H9 (cell line): ENCODE measurements at regions not wholly inside any gene's neighbourhood (a gene's known extent, or its start where the extent isn't known, plus 50 kb on each side); places are given as distances from the start of the nearest gene placed in this dataset.

ENCODE experiments used
- DNase-seq: peaks from one replicate; pipeline ENCODE4 v3.0.0-alpha.2; 2017
- H2AFZ ChIP-seq: one replicate; pipeline ENCODE4 v1.6.1; 2013; ENCODE audit warnings: mild to moderate bottlenecking, low read length, control low read depth, moderate library complexity
- H2AK5ac ChIP-seq: 2 replicates; pipeline ENCODE4 v1.6.1; 2013; ENCODE audit warnings: low read length, control low read depth, mixed read lengths; ENCODE audit not compliant: insufficient read length
- H2BK120ac ChIP-seq: one replicate; pipeline ENCODE4 v1.6.1; 2013; ENCODE audit warnings: low read depth, mild to moderate bottlenecking, low read length, control low read depth, inconsistent platforms; ENCODE audit not compliant: poor library complexity, severe bottlenecking
- H2BK12ac ChIP-seq: 2 replicates; pipeline ENCODE4 v1.6.1; 2013; ENCODE audit warnings: low read length, control low read depth, mixed read lengths, low read depth; ENCODE audit not compliant: insufficient read length
- H2BK15ac ChIP-seq: 2 replicates; pipeline ENCODE4 v1.6.1; 2013; ENCODE audit warnings: low read depth, low read length, control low read depth
- H2BK20ac ChIP-seq: one replicate; pipeline ENCODE4 v1.6.1; 2013; ENCODE audit warnings: low read depth, mild to moderate bottlenecking, low read length, control low read depth, inconsistent platforms; ENCODE audit not compliant: poor library complexity, severe bottlenecking
- H2BK5ac ChIP-seq: 2 replicates; pipeline ENCODE4 v1.6.1; 2013; ENCODE audit warnings: low read length, control low read depth, mixed read lengths; ENCODE audit not compliant: insufficient read length
- H3K14ac ChIP-seq: 2 replicates; pipeline ENCODE4 v1.6.1; 2013; ENCODE audit warnings: low read length, control low read depth; ENCODE audit not compliant: insufficient read depth
- H3K18ac ChIP-seq: 2 replicates; pipeline ENCODE4 v1.6.1; 2013; ENCODE audit warnings: low read depth, mild to moderate bottlenecking, mixed read lengths, low read length, control low read depth; ENCODE audit not compliant: insufficient read length
- H3K23ac ChIP-seq: 2 replicates; pipeline ENCODE4 v1.6.1; 2013; ENCODE audit warnings: low read length, control low read depth, mixed read lengths, low read depth; ENCODE audit not compliant: insufficient read length
- H3K23me2 ChIP-seq: 2 replicates; pipeline ENCODE4 v1.6.1; 2013; ENCODE audit warnings: low read depth, mild to moderate bottlenecking, mixed read lengths, low read length, control low read depth; ENCODE audit not compliant: insufficient read length, poor library complexity, severe bottlenecking
- H3K27ac ChIP-seq: 2 replicates; pipeline ENCODE4 v1.5.1; 2013; ENCODE audit warnings: low read length, control low read depth, mixed read lengths, low read depth; ENCODE audit not compliant: insufficient read length
- H3K27me3 ChIP-seq: 2 replicates; pipeline ENCODE4 v1.6.1; 2013; ENCODE audit warnings: low read length, control low read depth, inconsistent platforms; ENCODE audit not compliant: insufficient read depth
- H3K4ac ChIP-seq: 2 replicates; pipeline ENCODE4 v1.6.1; 2013; ENCODE audit warnings: low read depth, mild to moderate bottlenecking, control low read depth, inconsistent platforms, low read length, moderate library complexity
- H3K4me1 ChIP-seq: 2 replicates; pipeline ENCODE4 v1.6.1; 2013; ENCODE audit warnings: low read length, control low read depth, inconsistent platforms; ENCODE audit not compliant: insufficient read depth
- H3K4me2 ChIP-seq: 2 replicates; pipeline ENCODE4 v1.6.1; 2013; ENCODE audit warnings: low read length, control low read depth, mixed read lengths; ENCODE audit not compliant: insufficient read length, insufficient read depth
- H3K56ac ChIP-seq: 2 replicates; pipeline ENCODE4 v1.6.1; 2013; ENCODE audit warnings: low read depth, mild to moderate bottlenecking, mixed read lengths, low read length, control low read depth; ENCODE audit not compliant: insufficient read length
- H3K79me1 ChIP-seq: 2 replicates; pipeline ENCODE4 v1.6.1; 2013; ENCODE audit warnings: low read depth, mild to moderate bottlenecking, moderate library complexity, low read length, control low read depth, inconsistent platforms; ENCODE audit not compliant: insufficient read depth, poor library complexity, severe bottlenecking
- H3K79me2 ChIP-seq: 2 replicates; pipeline ENCODE4 v1.6.1; 2013; ENCODE audit warnings: low read length, control low read depth, inconsistent platforms; ENCODE audit not compliant: insufficient read depth
- H3K9ac ChIP-seq: 2 replicates; pipeline ENCODE4 v1.6.1; 2013; ENCODE audit warnings: low read length, control low read depth, mixed read lengths; ENCODE audit not compliant: insufficient read length; ENCODE audit errors: extremely low read depth
- H3K9me3 ChIP-seq: one replicate; pipeline ENCODE4 v1.6.1; 2013; ENCODE audit warnings: low read depth, low read length, inconsistent platforms; ENCODE audit not compliant: control insufficient read depth
- H3T11ph ChIP-seq: one replicate; pipeline ENCODE4 v1.6.1; 2013; ENCODE audit warnings: mild to moderate bottlenecking, low read length, control low read depth, inconsistent platforms
- H4K20me1 ChIP-seq: one replicate; pipeline ENCODE4 v1.6.1; 2013; ENCODE audit not compliant: control insufficient read depth, insufficient read length, insufficient read depth
- H4K5ac ChIP-seq: 2 replicates; pipeline ENCODE4 v1.6.1; 2013; ENCODE audit warnings: low read depth, mild to moderate bottlenecking, mixed read lengths, low read length, control low read depth; ENCODE audit not compliant: insufficient read length
- H4K8ac ChIP-seq: replicated peaks from 2 replicates; pipeline ENCODE4 v1.6.1; 2013; ENCODE audit warnings: low read length, control low read depth, mixed read lengths, low read depth; ENCODE audit not compliant: insufficient read length
- H4K91ac ChIP-seq: 2 replicates; pipeline ENCODE4 v1.6.1; 2013; ENCODE audit warnings: low read depth, mild to moderate bottlenecking, moderate library complexity, mixed read lengths, low read length, control low read depth; ENCODE audit not compliant: insufficient read length
- H3K27ac Mint-ChIP-seq, 3 experiments: 2 replicates in 2 of 3; 3 replicates in 1 of 3; pipeline ENCODE4 v1.8.0; 2020 to 2021; ENCODE audit warnings: mixed read lengths in 3 of 3, mild to moderate bottlenecking in 1 of 3, moderate library complexity in 1 of 3
- H3K27me3 Mint-ChIP-seq: 2 replicates; pipeline ENCODE4 v1.8.0; 2021; ENCODE audit warnings: low read depth, mild to moderate bottlenecking, moderate library complexity, mixed read lengths
- H3K36me3 Mint-ChIP-seq, 3 experiments: 2 replicates in 2 of 3; 3 replicates in 1 of 3; pipeline ENCODE4 v1.8.0; 2020 to 2021; ENCODE audit warnings: low read depth in 3 of 3, mixed read lengths in 3 of 3; ENCODE audit not compliant: insufficient read depth in 1 of 3
- H3K4me1 Mint-ChIP-seq, 2 experiments: 2 replicates each; pipeline ENCODE4 v1.8.0; 2020; ENCODE audit warnings: mixed read lengths in 2 of 2
- H3K4me3 Mint-ChIP-seq, 2 experiments: 2 replicates in 1 of 2; 3 replicates in 1 of 2; pipeline ENCODE4 v1.8.0; 2020 to 2021; ENCODE audit warnings: mild to moderate bottlenecking in 2 of 2, mixed read lengths in 2 of 2, moderate library complexity in 1 of 2
- H3K9me3 Mint-ChIP-seq, 2 experiments: 2 replicates in 1 of 2; 3 replicates in 1 of 2; pipeline ENCODE4 v1.8.0; 2020; ENCODE audit warnings: mild to moderate bottlenecking in 2 of 2, mixed read lengths in 2 of 2, moderate library complexity in 1 of 2
- CTCF ChIP-seq: fragments of 200-600 bp; sonication (generic); conservative IDR thresholded peaks from 3 replicates; pipeline ENCODE4 v1.8.0; 2021; ENCODE audit warnings: antibody characterized with exemption, mild to moderate bottlenecking
- WGBS: extraction: QIAGEN DNeasy Blood & Tissue Kit; methylation state at CpG from one replicate; pipeline ENCODE4 v1.1.7; 2013; ENCODE audit warnings: missing lambda C conversion rate, low lambda C conversion rate, mixed read lengths; ENCODE audit not compliant: insufficient read length; ENCODE audit errors: extremely low coverage; 5-methylcytosine and 5-hydroxymethylcytosine counted together

- Mint-ChIP-seq H3K4me1 (peaks cover 4 to 10% of the 10 kb centered on the region in 2 experiments; a peak in 3 of 4 replicates), H3K27ac (no peak overlapping the region), H3K27me3 (peaks cover 5% of the 10 kb centered on the region), H3K36me3 (no peaks in the 10 kb centered on the region; a peak in 1 of 7 replicates), H3K9me3 (no peaks in the 10 kb centered on the region), H3K4me3 (no peak overlapping the region)
- no peaks in the 10 kb centered on the region for H3K9me3 ChIP-seq
- no peak overlapping the region for H3K4me2 ChIP-seq
- no peaks in the 10 kb centered on the region for H4K20me1 ChIP-seq
- no peak overlapping the region for H3K18ac ChIP-seq
- no peak overlapping the region for H3K56ac ChIP-seq
- WGBS, result no CpG with 5 or more reads among the region's 5 CpGs
- no peaks in the 10 kb centered on the region for H3K27me3 ChIP-seq
- H2AK5ac ChIP-seq, result no peak overlapping the region
- H3K4me1 ChIP-seq, result no peaks in the 10 kb centered on the region
- no peak overlapping the region for H4K8ac ChIP-seq
- no peak for TF ChIP-seq CTCF
- no peak overlapping the region for H2BK120ac ChIP-seq
- no peak overlapping the region for H2BK20ac ChIP-seq
- no peak overlapping the region for H3K9ac ChIP-seq
- no peak overlapping the region for H2BK12ac ChIP-seq
- H3K23me2 ChIP-seq, result no peaks in the 10 kb centered on the region
- H2BK5ac ChIP-seq, result no peak overlapping the region
- no peaks in the 10 kb centered on the region for H3K79me2 ChIP-seq
- DNase-seq, result no peak
- no peak overlapping the region for H2AFZ ChIP-seq
- H3K27ac ChIP-seq, result no peak overlapping the region
- H3K4ac ChIP-seq, result no peak overlapping the region
- H2BK15ac ChIP-seq, result no peak overlapping the region
- no peak overlapping the region for H3K23ac ChIP-seq
- no peak overlapping the region for H3T11ph ChIP-seq
- no peak overlapping the region for H4K91ac ChIP-seq
- H3K79me1 ChIP-seq, result no peaks in the 10 kb centered on the region
- H4K5ac ChIP-seq, result no peak overlapping the region
- no peak overlapping the region for H3K14ac ChIP-seq
Observed at GRCh38 chr2:118568700-118569099, 278.7 kb downstream of the EN1 start.
